HG02571 (cell line): ENCODE measurements at regions not wholly inside any gene's neighbourhood (a gene's known extent, or its start where the extent isn't known, plus 50 kb on each side); places are given as distances from the start of the nearest gene placed in this dataset.

Experiments used
- ATAC-seq: cut with Tn5 transposase; IDR thresholded peaks from one replicate; pipeline ENCODE4 v1.9.1; 2021; ENCODE audit warnings: mild to moderate bottlenecking, moderate library complexity; ENCODE audit not compliant: unreplicated experiment

GRCh38 chr10:10794046-10794445 is 223.6 kb upstream of the CELF2 start:
- ATAC-seq: no peak

DNA sequence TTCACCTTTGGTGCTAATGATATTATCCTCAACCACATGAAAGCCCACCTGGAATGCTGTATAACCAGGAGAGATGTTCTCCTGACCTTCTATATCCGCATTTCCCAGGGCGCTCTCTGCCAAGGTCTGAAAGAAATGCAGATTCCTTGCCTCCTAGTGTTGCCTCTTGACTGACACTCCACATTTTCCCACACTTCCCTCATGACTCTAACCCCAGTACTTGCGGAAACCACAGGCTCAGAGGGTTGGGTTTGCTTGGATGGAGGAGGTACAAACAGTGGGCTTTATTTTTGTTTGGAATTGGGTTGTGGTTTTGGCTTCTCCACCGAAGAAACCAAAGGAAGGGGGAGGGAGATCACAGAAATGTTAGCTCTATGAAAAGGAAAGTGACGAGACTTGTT is 222.9 kb upstream of the CELF2 start:
- no peak for ATAC-seq

DNA sequence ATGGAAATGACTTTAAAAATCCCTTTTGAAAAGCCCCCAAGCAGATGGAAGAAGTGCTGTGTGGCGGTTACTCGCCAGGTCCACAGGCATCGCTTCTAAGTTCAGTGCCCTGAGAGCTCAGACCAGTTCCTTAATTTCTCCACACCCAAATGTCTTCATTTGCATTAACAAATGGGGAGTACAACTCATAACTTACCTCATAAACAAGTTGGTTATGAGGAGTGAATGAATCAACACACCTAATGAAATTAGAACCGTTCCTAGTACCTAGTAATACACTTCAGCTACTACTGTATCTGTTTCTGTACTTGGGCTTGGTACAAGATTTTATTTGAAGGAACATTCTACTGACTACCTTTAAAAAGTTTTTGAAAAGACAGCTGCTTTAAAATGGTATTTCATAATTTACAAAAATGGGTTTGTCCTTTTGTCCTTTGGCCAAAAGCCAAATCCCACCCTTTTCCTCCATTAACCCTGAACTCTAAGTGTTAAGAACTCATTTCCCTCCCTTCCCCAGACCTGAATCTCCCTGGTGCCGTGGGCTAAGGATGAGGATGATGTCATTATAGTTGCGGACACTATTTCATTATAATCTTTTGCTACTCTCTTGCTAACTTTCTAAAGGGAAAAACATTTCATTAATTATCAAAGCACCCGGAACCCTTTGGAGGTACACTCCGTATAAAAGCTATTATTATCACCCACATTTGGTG is 221.5 kb upstream of the CELF2 start:
- ATAC-seq: no peak

DNA sequence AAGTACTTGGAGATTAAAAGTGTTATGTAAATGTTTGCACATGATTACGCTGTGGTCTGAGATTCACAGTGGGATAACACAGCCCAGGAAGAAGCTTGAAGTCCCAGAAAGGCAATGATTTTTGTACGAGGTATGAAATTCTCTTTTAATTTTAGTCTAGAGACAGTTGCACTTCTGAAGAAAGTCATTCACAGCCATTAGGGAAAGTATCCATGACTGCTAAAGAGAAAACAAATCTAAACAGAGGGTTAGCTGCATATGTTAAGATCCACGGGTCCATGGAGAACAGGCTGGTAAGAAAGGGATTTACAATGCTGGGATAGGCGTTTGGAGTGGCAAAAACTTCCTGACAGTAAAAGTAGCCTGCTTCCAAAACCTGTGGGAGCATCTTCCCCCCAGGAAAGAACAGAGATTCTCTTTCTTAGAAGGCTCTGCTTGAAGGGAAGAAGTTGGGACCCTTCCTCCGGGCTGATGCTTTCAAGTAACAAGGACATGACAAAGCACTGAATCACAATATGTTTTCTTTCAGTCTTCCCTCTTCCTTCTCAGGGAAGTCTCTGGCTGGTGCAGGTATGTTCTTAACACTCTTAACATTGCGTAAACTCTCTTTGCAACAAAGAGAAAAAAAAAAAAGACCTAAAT is 220.8 kb upstream of the CELF2 start:
- ATAC-seq: no peak

DNA sequence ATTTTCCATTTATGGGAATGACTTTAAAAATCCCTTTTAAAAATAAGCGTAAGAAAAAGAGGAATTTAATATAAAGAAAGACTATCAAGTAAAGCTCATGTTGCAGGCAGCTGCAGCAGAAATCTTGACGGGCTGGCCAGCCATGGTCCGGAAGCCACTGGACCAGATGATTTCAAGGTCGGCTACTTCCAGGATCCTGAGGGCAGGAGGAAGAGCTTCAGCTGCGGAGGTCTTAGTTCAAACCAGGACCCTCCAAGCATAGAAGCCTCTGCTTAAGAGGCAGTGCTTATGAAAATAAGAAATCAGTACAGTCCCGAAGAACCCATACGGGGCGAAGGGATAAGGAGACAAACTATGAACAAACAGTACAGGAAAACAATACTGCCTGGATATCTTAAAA is 220.2 kb upstream of the CELF2 start:
- no peak for ATAC-seq

DNA sequence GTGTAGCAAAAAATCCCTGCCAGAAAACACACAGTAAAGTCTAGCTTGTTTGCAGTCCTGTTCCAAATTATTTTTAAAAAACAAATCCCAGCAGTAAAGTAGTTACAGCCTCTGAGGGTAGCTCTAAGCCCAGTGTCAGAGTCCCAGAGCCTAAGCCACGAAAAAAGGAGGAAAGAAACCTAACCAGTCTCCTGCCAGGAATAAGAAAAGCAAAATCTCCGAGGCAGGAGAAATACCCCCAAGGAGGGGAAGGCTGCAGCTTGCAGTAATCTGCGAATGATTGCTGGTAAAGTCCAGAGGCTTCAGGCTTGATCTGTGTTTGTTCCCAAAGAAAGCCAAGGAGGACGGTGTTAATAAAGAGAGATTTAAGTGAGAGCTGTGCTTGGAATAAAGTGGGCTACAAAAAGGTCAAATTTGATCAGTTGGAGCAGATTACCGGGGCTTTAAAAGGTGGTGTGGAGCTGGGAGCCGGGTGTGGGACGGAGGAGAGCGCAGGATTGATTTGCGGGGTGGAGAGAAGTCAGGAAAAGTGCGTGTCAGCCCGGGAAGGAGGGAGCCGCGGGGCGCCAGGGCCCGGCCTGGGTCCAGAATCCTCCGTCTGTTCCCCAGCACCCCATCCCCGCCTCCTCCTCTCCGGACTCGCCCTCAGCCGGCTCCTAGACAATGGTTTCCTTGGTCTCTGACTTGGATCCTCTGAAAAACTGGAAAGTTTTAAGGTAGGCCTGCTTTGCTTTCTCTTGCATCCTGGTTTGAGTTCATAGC is 219.4 kb upstream of the CELF2 start:
- no peak for ATAC-seq

DNA sequence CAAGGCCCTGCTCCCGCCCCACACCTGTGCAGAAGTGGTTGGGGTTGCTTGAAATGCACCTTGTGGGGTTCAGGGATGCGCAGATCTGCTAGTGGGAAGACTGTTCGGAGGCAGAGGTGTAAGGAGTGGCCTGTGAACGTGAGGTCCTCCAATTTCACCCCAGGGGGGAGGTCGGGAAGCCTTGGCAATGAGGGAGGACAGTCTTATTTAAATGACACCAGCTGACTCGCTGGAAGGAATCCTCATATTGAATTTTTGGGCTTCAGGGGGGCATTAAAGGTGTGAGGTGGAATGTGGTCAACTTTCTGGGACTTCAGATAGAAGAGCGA is 218.8 kb upstream of the CELF2 start:
- no peak for ATAC-seq

DNA sequence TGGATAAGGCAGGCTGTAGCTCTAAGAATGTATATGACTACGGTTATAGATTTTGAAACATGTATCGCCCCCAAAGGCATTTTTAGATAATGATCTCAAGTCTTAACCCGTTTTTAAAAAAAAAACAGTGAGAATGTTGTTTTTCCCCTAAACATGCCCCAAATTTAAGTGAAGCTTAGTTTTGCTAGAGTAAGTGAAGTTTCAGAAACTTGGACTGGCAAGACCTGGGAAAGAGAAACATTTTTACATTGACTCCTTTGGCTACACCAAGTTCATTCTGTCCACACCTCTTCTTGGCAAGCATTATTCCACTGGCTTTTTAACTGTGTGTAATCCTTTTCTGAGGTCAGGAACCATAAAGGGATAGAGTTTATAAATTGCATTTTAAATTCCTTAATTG is 216.7 kb upstream of the CELF2 start:
- ATAC-seq: no peak

DNA sequence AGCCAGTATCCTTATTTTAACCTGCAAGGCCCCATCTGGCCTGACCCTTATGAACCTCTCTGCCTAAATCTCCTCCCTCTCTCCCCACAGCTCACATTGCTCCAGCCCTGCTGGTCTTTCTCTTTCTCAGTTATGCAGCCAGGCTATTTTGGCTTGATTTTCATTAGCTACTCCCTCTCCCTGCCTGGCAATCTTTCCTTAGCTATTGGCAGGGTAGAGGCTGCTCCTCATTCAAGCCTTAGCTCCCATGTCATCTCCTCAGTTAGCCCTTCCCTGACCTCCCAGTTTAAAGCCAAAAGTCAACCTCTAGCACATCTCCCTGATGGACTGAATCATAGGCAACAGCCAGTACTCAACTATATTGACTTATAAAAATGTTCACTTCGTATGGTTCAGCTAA is 214.4 kb upstream of the CELF2 start:
- no peak for ATAC-seq

GRCh38 chr10:10804061-10804460 is 213.6 kb upstream of the CELF2 start:
- no peak for ATAC-seq

DNA sequence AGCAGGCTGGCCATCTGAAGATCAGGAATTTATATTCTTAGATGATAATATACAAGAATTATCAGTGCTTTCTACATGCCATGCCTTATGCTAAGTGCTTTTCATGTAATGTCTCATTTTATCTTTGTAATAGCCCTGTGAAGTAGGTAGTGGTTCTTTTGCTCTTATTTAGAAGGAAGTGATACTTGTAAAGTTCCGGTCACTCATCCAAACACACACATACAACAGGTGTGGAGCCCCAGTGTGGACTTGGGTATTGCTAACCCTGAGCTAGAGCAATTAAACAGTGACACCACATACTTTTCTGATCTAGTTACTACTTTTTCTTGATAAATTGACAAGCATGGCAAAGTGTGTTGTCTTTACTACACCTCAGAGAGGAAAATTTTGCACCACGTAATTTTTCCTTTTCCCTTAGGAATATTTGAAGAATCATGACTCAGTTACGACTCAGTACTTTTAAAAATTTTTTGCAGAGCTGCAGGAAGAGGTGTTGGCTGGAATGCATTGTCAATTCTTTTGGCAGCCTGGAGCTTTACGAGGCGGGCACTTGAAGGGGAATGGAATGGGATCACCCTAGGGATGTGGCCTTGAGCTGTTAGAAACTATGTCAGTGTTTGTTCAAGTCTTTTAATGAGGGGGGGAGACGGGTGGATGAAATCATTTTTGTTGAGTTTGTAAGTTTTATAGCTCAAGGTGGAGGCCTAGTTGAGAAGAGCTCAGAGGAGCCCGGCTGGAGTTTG is 212.5 kb upstream of the CELF2 start:
- no peak for ATAC-seq

DNA sequence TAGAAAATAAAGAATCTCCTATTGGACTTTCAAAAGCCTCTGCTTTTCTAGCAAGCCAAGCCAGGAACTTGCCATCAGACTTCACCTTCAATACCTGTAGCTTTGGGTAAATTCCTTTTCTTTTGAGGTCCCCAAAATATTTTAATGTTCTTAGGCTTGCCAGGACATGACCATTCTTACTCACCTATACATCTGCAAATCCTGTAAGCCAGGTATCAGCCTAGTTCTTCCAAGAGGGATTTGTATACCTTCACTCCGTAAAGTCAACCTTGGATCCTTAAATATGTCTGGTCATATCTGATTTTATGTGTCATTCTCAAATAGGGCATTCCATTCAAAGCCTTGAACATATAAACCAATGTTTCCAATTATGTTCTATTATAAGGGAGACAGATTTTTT is 210.6 kb upstream of the CELF2 start:
- no peak for ATAC-seq

DNA sequence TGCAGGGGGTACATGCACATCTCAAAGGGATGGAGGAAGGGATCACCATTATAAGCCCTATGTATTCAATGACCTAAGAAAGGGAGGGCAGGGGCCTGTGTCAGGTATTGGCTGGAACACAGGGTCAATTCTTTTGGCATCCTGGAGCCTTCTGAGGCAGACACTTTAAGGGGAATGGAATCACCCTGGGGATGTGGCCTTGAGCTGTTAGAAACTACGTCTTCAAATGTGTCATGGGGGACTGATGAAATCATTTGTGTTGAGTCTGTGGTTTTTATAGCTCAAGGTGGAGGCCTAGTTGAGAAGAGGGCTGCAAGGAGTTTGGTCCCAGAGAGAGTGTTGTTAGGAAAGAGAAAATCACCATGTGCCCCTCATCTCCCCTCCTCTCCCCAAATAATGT is 206.1 kb upstream of the CELF2 start:
- ATAC-seq: no peak

DNA sequence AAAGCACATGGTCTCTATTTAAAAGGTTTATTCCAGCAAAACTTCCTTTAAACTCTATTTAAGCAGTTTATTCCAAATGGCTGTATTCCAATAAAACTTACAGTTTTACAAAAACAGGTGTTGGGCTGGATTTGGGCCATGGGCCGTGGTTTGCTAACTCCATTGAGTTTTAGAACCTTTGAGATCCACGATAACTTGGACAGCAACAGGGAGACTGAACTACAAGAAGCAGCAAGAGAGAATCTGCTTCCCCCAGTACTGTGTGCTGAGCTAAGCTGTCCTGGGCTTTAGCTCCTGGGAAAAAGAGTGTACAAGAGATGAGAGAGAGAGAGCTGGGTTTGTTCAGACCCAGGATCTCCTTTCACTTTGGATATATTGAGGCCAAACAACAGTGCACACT is 204.0 kb upstream of the CELF2 start:
- no peak for ATAC-seq

DNA sequence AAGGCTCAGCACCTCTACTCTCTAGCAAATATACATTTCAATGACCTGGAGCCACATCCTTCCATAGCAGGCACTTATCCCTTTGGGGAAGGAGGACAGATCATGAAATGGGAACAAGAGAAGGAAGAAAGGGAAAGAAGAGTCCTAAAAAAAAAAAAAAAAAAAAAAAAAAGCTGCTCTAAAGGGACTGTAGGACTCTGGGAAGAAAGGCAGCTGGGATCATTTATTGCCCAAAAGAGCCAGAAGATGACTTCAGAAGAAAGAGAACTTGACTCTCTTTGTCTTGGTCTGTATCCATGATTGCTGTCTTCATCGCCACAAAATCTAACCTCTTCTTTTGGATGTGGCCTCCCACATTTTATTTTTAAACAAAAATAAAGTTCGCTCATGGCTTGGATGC is 203.6 kb upstream of the CELF2 start:
- no peak for ATAC-seq

DNA sequence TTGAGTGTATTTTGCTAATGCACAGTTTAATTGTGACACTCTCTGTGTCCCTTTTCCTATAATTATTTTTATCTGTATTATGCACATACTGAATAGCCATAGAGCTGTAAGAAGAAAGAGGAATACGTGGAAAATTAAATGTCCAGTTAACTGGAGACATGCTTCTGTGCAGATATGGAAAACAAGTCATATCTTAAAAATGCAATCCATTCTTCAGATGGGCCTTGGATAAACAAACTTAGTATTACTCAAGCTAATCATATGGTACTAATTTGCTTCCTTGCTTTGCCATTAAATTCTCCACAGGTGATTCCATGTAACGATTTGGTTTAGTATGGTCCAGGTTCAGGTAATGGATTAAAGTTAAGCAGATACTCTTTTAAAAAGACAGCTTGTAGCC is 201.2 kb upstream of the CELF2 start:
- no peak for ATAC-seq

DNA sequence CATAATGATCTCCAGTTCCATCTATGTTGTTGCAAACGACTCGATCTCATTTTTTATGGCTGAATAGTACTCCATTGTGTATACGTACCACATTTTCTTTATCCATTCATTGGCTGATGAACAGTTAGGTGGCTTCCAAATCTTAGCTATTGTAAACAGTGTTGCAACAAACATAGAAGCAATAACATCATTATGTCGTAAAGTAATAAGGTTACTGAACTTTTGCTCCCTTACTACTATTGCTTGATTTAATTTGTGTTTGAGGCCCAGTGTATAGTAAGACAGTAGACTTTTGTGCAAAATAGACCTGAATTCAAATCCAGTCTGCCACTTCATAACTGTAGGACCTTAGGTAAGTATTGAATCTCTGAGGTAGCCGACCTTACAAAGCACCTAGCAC is 200.1 kb upstream of the CELF2 start:
- no peak for ATAC-seq

- ATAC-seq: no peak
Measured at GRCh38 chr10:10818082-10818481, 199.6 kb upstream of the CELF2 start.

- no peak for ATAC-seq
Measured at GRCh38 chr10:10819206-10819856, 198.3 kb upstream of the CELF2 start.

- ATAC-seq: no peak
Measured at GRCh38 chr10:10821926-10822325, 195.7 kb upstream of the CELF2 start.

GRCh38 chr10:10824591-10825148 is 193.0 kb upstream of the CELF2 start:
- ATAC-seq: no peak
